ENCODE measurements at regions not wholly inside any gene's neighbourhood (a gene's known extent, or its start where the extent isn't known, plus 50 kb on each side); places are given as distances from the start of the nearest gene placed in this dataset.
"Not testable (repeated sequence)": the region's sequence is repeated elsewhere in the genome, so short reads cannot be mapped to it uniquely, and the experiment has no call there.

- Mint-ChIP-seq H3K27ac (no peak overlapping the region), H3K4me3 (no peak overlapping the region), H3K27me3 (no peaks in the 10 kb centered on the region), H3K36me3 (ENCODE audit: low read depth) (no peaks in the 10 kb centered on the region), H3K4me1 (no peaks in the 10 kb centered on the region)
- ATAC-seq, result no peak
- H3K9me3 ChIP-seq (ENCODE audit: control insufficient read depth, low read length, poor library complexity, severe bottlenecking), result no peaks in the 10 kb centered on the region
- DNase-seq, result no peak
These were observed 90.5 kb upstream of the TBX18 start for GRCh38 chr6:84854811-84855400.

- Mint-ChIP-seq H3K27me3 (no peaks in the 10 kb centered on the region), H3K27ac (no peak overlapping the region), H3K4me1 (no peaks in the 10 kb centered on the region), H3K36me3 (ENCODE audit: low read depth) (no peaks in the 10 kb centered on the region), H3K4me3 (no peak overlapping the region)
- H3K9me3 ChIP-seq (ENCODE audit: control insufficient read depth, low read length, poor library complexity, severe bottlenecking), result no peaks in the 10 kb centered on the region
- no peak for DNase-seq
- no peak for ATAC-seq
These were observed 89.5 kb upstream of the TBX18 start for GRCh38 chr6:84853901-84854300.

- Mint-ChIP-seq H3K27me3 (no peaks in the 10 kb centered on the region), H3K4me3 (no peak overlapping the region), H3K4me1 (no peaks in the 10 kb centered on the region), H3K36me3 (ENCODE audit: low read depth) (no peaks in the 10 kb centered on the region), H3K27ac (no peak overlapping the region)
- no peaks in the 10 kb centered on the region for H3K9me3 ChIP-seq (ENCODE audit: control insufficient read depth, low read length, poor library complexity, severe bottlenecking)
- DNase-seq (no peak), ATAC-seq (no peak)
These were observed 84.6 kb upstream of the TBX18 start for GRCh38 chr6:84848960-84849359.

GRCh38 chr6:84847390-84848160, 83.2 kb upstream of the TBX18 start:
- Mint-ChIP-seq H3K36me3 (ENCODE audit: low read depth) (no peaks in the 10 kb centered on the region), H3K4me1 (no peaks in the 10 kb centered on the region), H3K27ac (no peak overlapping the region), H3K27me3 (no peaks in the 10 kb centered on the region), H3K4me3 (no peak overlapping the region)
- no peaks in the 10 kb centered on the region for H3K9me3 ChIP-seq (ENCODE audit: control insufficient read depth, low read length, poor library complexity, severe bottlenecking)
- DNase-seq (no peak), ATAC-seq (no peak)

GRCh38 chr6:84842525-84843166, 78.2 kb upstream of the TBX18 start:
- Mint-ChIP-seq H3K27ac (no peak overlapping the region), H3K4me3 (no peak overlapping the region), H3K36me3 (ENCODE audit: low read depth) (no peaks in the 10 kb centered on the region), H3K27me3 (no peaks in the 10 kb centered on the region), H3K4me1 (no peaks in the 10 kb centered on the region)
- H3K9me3 ChIP-seq (ENCODE audit: control insufficient read depth, low read length, poor library complexity, severe bottlenecking), result no peaks in the 10 kb centered on the region
- ATAC-seq (no peak), DNase-seq (no peak)

GRCh38 chr6:84837068-84837866, 72.9 kb upstream of the TBX18 start:
- ATAC-seq; H3K27ac Mint-ChIP-seq; H3K9me3 ChIP-seq (ENCODE audit: control insufficient read depth, low read length, poor library complexity, severe bottlenecking); DNase-seq; H3K4me3 Mint-ChIP-seq; H3K4me1 Mint-ChIP-seq; H3K27me3 Mint-ChIP-seq; H3K36me3 Mint-ChIP-seq (ENCODE audit: low read depth): not testable (repeated sequence)

GRCh38 chr6:84836366-84836765, 72.0 kb upstream of the TBX18 start:
- no peaks in the 10 kb centered on the region for H3K27me3 Mint-ChIP-seq
- DNase-seq, result no peak
- no peaks in the 10 kb centered on the region for H3K4me1 Mint-ChIP-seq
- no peaks in the 10 kb centered on the region for H3K9me3 ChIP-seq (ENCODE audit: control insufficient read depth, low read length, poor library complexity, severe bottlenecking)
- no peaks in the 10 kb centered on the region for H3K36me3 Mint-ChIP-seq (ENCODE audit: low read depth)
- no peak overlapping the region for H3K4me3 Mint-ChIP-seq
- no peak for ATAC-seq
- H3K27ac Mint-ChIP-seq, result no peak overlapping the region

GRCh38 chr6:84835340-84835739, 70.9 kb upstream of the TBX18 start:
- Mint-ChIP-seq H3K36me3 (ENCODE audit: low read depth) (no peaks in the 10 kb centered on the region), H3K4me3 (no peak overlapping the region), H3K27me3 (no peaks in the 10 kb centered on the region), H3K27ac (no peak overlapping the region), H3K4me1 (no peaks in the 10 kb centered on the region)
- ATAC-seq (no peak), DNase-seq (no peak)
- H3K9me3 ChIP-seq (ENCODE audit: control insufficient read depth, low read length, poor library complexity, severe bottlenecking), result no peaks in the 10 kb centered on the region

GRCh38 chr6:84831924-84832323, 67.5 kb upstream of the TBX18 start:
- H3K27me3 Mint-ChIP-seq; H3K9me3 ChIP-seq (ENCODE audit: control insufficient read depth, low read length, poor library complexity, severe bottlenecking); H3K27ac Mint-ChIP-seq; ATAC-seq; DNase-seq; H3K36me3 Mint-ChIP-seq (ENCODE audit: low read depth); H3K4me3 Mint-ChIP-seq; H3K4me1 Mint-ChIP-seq: not testable (repeated sequence)

- DNase-seq (no peak), ATAC-seq (no peak)
- no peak overlapping the region for H3K27ac Mint-ChIP-seq
- H3K27me3 Mint-ChIP-seq, result no peaks in the 10 kb centered on the region
- no peaks in the 10 kb centered on the region for H3K36me3 Mint-ChIP-seq (ENCODE audit: low read depth)
- H3K4me3 Mint-ChIP-seq, result no peak overlapping the region
- no peaks in the 10 kb centered on the region for H3K4me1 Mint-ChIP-seq
- no peaks in the 10 kb centered on the region for H3K9me3 ChIP-seq (ENCODE audit: control insufficient read depth, low read length, poor library complexity, severe bottlenecking)
These were observed 61.1 kb upstream of the TBX18 start for GRCh38 chr6:84825461-84825860.

GRCh38 chr6:84821314-84821713, 56.9 kb upstream of the TBX18 start:
- ATAC-seq; DNase-seq; H3K9me3 ChIP-seq (ENCODE audit: control insufficient read depth, low read length, poor library complexity, severe bottlenecking); H3K27ac Mint-ChIP-seq; H3K27me3 Mint-ChIP-seq; H3K4me1 Mint-ChIP-seq; H3K4me3 Mint-ChIP-seq; H3K36me3 Mint-ChIP-seq (ENCODE audit: low read depth): not testable (repeated sequence)

- Mint-ChIP-seq H3K27ac (no peak overlapping the region), H3K27me3 (no peaks in the 10 kb centered on the region)
These were observed 52.3 kb upstream of the TBX18 start for GRCh38 chr6:84816741-84817140.

More at GRCh38 chr6:84816741-84817140, 52.3 kb upstream of the TBX18 start:
- DNase-seq, result no peak
- Mint-ChIP-seq H3K36me3 (ENCODE audit: low read depth) (no peaks in the 10 kb centered on the region), H3K4me1 (no peaks in the 10 kb centered on the region), H3K4me3 (no peak overlapping the region)
- ATAC-seq, result no peak
- H3K9me3 ChIP-seq (ENCODE audit: control insufficient read depth, low read length, poor library complexity, severe bottlenecking), result no peaks in the 10 kb centered on the region
